Adrenal gland (tissue), 9 donors: ENCODE measurements at regions not wholly inside any gene's neighbourhood (a gene's known extent, or its start where the extent isn't known, plus 50 kb on each side); places are given as distances from the start of the nearest gene placed in this dataset.

Experiments
- DNase-seq, 7 donors: peaks; one replicate each; pipeline ENCODE4 v3.0.0-alpha.2; 2019 to 2020
- H3K27ac ChIP-seq, 5 donors: fragments of 200-600 bp; sonication (generic) in 4 of 5; 1 replicate in 3 of 5; 2 replicates in 2 of 5; pipeline versions ENCODE4 v1.5.1 to v1.8.0; 2016 to 2020; ENCODE audit warnings: mild to moderate bottlenecking in 1 of 5
- H3K27me3 ChIP-seq: fragments of 200-600 bp; 2 replicates; pipeline ENCODE4 v1.8.0; 2021
- H3K36me3 ChIP-seq, 2 donors: fragments of 200-600 bp; replicated peaks in 1 of 2; 1 replicate in 1 of 2; 2 replicates in 1 of 2; pipeline versions ENCODE4 v1.5.1 to v1.8.0; 2018 to 2022
- H3K4me1 ChIP-seq, 2 donors: fragments of 200-600 bp; replicated peaks in 1 of 2; 1 replicate in 1 of 2; 2 replicates in 1 of 2; pipeline versions ENCODE4 v1.5.1 to v1.8.0; 2018 to 2021
- H3K4me3 ChIP-seq, 4 donors: fragments of 200-600 bp; sonication (generic) in 3 of 4; one replicate each; pipeline ENCODE4 v1.5.1; 2016 to 2018
- H3K9me3 ChIP-seq, 3 donors: fragments of 200-600 bp; sonication (generic) in 1 of 3; replicated peaks in 1 of 3; 1 replicate in 2 of 3; 2 replicates in 1 of 3; pipeline versions ENCODE4 v1.5.1 to v1.8.0; 2016 to 2021
- POLR2A ChIP-seq, 2 donors: fragments of 450-650 bp; IDR thresholded peaks; one replicate each; pipeline ENCODE4 v1.6.1; 2017; ENCODE audit warnings: antibody characterized with exemption in 2 of 2, mild to moderate bottlenecking in 2 of 2, moderate library complexity in 1 of 2
- WGBS, 4 donors: extraction: QIAGEN DNeasy Blood & Tissue Kit in 2 of 4; methylation state at CpG; one replicate each; pipeline versions ENCODE4 v1.1.5 to v1.1.7; 2013 to 2017; 5-methylcytosine and 5-hydroxymethylcytosine counted together
- intact Hi-C, 2 donors: fragments of 100-400 bp; cut with DNase I; formaldehyde crosslinking; loops; one replicate each; pipeline versions ENCODE4 v1.14.1 to v1.15.0; 2022 to 2023
- TF ChIP-seq, protein P1 (sequence below), 6 experiments: fragments of 450-650 bp in 4 of 6; fragments of 200-600 bp in 2 of 6; sonication (generic) in 1 of 6; IDR thresholded peaks; 1 replicate in 5 of 6; 2 replicates in 1 of 6; pipeline versions ENCODE4 v1.5.1 to v1.8.0; 2016 to 2021; ENCODE audit warnings: antibody characterized with exemption in 6 of 6, mild to moderate bottlenecking in 2 of 6, moderate library complexity in 1 of 6
- donor health status: healthy with polysubstance abuse.
- donor health status: Bipolar disorder and iron deficiency.
- donor health status: DM: yes; HTN: yes; CAD: no.
- donor health status: DM: no; HTN: no; CAD: no.
- donor health status: DM: no; HTN: no; CAD: no.

DNA sequence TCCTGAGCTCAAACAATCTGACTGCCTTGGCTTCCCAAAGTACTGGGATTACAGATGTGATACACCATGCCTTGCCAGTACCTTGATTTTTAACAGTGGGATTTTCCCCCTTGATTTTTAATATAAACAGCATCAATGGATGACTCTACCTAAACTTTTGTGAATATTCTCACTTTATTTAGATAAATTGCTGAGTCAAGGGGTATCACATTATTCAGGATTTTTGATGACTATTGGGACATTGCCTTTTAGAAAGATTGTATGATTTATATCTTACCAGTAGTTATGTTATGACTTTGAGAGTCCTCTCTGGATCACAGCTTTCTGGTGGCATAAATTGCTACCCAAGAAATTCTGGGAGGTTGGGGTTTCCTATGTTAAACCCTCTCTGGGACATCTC, 112.5 kb upstream of the SPAG17 start:
- H3K27me3 ChIP-seq, result no peaks in the 10 kb centered on the region
- H3K9me3 ChIP-seq, result no peaks in the 10 kb centered on the region
- no peak overlapping the region for H3K4me3 ChIP-seq
- H3K27ac ChIP-seq, result no peak overlapping the region
- intact Hi-C loops, result no loop called here
- H3K4me1 ChIP-seq, result no peaks in the 10 kb centered on the region
- no peak for DNase-seq
- no peaks in the 10 kb centered on the region for H3K36me3 ChIP-seq
- no peak for TF ChIP-seq POLR2A (IDR thresholded peaks at IDR 0.05)
- TF ChIP-seq, protein P1, sequence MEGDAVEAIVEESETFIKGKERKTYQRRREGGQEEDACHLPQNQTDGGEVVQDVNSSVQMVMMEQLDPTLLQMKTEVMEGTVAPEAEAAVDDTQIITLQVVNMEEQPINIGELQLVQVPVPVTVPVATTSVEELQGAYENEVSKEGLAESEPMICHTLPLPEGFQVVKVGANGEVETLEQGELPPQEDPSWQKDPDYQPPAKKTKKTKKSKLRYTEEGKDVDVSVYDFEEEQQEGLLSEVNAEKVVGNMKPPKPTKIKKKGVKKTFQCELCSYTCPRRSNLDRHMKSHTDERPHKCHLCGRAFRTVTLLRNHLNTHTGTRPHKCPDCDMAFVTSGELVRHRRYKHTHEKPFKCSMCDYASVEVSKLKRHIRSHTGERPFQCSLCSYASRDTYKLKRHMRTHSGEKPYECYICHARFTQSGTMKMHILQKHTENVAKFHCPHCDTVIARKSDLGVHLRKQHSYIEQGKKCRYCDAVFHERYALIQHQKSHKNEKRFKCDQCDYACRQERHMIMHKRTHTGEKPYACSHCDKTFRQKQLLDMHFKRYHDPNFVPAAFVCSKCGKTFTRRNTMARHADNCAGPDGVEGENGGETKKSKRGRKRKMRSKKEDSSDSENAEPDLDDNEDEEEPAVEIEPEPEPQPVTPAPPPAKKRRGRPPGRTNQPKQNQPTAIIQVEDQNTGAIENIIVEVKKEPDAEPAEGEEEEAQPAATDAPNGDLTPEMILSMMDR (IDR thresholded peaks at IDR 0.05), result no peak

DNA sequence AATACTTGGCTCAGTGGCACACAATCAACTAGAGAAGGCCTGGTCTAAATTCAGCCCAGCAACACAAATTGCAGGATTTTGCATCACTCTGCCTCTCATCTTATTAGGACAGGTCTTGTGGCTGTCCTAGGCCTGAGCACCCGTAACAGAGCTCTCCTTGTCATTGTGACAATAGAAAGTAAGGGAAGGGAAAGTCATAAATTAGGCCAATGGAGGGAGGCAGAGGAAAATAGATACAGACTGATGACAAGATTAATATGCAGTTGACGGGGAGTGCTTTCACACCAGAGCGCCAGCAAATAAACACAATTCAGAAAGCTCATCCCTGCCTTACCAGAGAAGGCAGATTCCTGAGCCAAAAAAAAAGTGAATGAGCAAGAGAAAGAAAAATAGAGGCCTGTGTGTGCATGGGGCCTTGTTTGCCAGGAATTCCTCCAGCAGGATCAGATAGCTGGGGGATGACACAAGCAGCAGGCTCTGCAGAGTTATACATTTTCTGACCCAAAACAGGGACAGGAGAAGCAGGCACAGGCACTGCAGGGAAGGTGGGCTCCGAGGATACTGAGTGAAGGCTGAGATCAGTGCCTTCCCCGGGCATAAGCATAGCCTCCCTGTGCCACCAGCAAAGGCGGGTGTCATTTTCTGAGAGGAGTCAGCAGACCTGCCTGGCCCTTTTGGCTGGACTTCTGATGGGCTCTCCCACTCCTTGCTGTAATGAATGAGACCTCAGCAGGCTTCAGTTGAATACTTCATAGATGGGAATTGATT, 110.0 kb upstream of the SPAG17 start:
- Histone ChIP-seq H3K4me1 (no peaks in the 10 kb centered on the region), H3K36me3 (no peaks in the 10 kb centered on the region), H3K4me3 (no peak overlapping the region), H3K27ac (no peak overlapping the region), H3K9me3 (no peaks in the 10 kb centered on the region), H3K27me3 (no peaks in the 10 kb centered on the region)
- intact Hi-C loops, result no loop called here
- WGBS, 4 donors, result 69 to 75% (median 73%) methylated on average over 5 to 6 of the region's 6 CpGs
- TF ChIP-seq, protein P1 (IDR thresholded peaks at IDR 0.05), result no peak
- TF ChIP-seq POLR2A (IDR thresholded peaks at IDR 0.05), result no peak
- no peak for DNase-seq

DNA sequence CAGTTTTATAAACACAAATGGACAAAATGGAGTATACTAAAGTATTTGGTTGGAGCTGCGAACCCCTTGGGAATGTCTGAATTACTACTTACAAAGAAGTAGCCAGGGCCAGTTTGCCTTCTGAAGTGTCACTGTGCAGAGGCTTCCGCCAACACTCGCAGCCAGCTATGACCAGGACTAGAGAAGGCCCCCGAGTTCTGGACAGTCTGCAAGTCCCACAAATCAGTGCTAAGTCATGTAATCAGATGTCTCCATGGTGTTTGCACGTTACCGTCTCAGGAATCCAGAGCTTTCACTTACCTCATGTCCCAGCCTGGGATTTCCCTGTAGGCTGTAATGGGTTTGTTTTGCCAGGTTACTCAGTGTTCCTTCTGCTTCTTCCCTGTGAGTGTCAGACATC, 106.6 kb upstream of the SPAG17 start:
- DNase-seq, result no peak
- TF ChIP-seq, protein P1 (IDR thresholded peaks at IDR 0.05), result no peak
- TF ChIP-seq POLR2A (IDR thresholded peaks at IDR 0.05), result no peak
- H3K9me3 ChIP-seq, result no peaks in the 10 kb centered on the region
- no peaks in the 10 kb centered on the region for H3K36me3 ChIP-seq
- H3K27me3 ChIP-seq, result no peaks in the 10 kb centered on the region
- H3K4me1 ChIP-seq, result no peaks in the 10 kb centered on the region
- intact Hi-C loops, result no loop called here
- no peak overlapping the region for H3K4me3 ChIP-seq
- 76 to 81% (median 78%) methylated on average over 4 to 6 of the region's 6 CpGs for WGBS, 4 donors
- no peak overlapping the region for H3K27ac ChIP-seq

DNA sequence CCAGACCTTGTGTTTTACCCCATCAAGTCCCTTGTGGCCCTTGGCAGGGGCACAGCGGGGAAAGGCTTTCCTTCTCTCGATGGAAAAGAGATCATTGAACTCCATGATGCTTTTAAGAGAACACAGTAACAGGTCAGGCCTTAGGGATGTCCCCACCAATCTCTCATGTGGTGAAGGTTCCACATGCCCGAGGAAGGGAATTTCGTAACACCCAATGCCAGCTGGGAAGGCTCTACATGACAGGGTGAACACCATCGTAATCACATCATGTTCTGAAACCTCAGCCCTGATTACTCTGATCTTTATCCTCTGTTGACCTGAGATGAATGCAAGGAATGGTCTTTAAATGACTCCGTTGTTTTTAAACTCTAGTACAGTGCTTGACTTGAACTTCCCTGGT, 105.5 kb upstream of the SPAG17 start:
- no peaks in the 10 kb centered on the region for H3K9me3 ChIP-seq
- H3K36me3 ChIP-seq, result no peaks in the 10 kb centered on the region
- intact Hi-C loops, result no loop called here
- DNase-seq, result no peak
- no peaks in the 10 kb centered on the region for H3K27me3 ChIP-seq
- no peak for TF ChIP-seq POLR2A (IDR thresholded peaks at IDR 0.05)
- TF ChIP-seq, protein P1 (IDR thresholded peaks at IDR 0.05), result no peak
- no peaks in the 10 kb centered on the region for H3K4me1 ChIP-seq
- H3K27ac ChIP-seq, result no peak overlapping the region
- WGBS, 4 donors, result 73 to 86% (median 79%) methylated on average over 6 of the region's 6 CpGs
- H3K4me3 ChIP-seq, result no peak overlapping the region
